K562 (cell line): ENCODE measurements at regions not wholly inside any gene's neighbourhood (a gene's known extent, or its start where the extent isn't known, plus 50 kb on each side); places are given as distances from the start of the nearest gene placed in this dataset.

ENCODE experiments used
- ATAC-seq: fragments of 200-7000 bp; cut with Tn5 transposase; 3 replicates; pipeline ENCODE4 v1.9.1; 2020; ENCODE audit warnings: moderate library complexity
- BruUV-seq: library from RNA; stranded (reverse); fragments of 400-500 nt; replicated peaks from 2 replicates; lab custom pipeline; 2021; lab: Mats Ljungman, UMichigan
- CTCF ChIA-PET: fragments of 300-600 bp; formaldehyde crosslinking; extraction: SDS; loops from one replicate; lab custom pipeline; 2021; ENCODE audit warnings: low intra/inter-chr PET ratio; lab: Yijun Ruan, JAX
- POLR2A ChIA-PET: fragments of 300-600, 350-650 bp; sonication (Branson Sonifier 250); formaldehyde crosslinking; extraction: SDS; loops from one replicate; lab custom pipeline; 2021; ENCODE audit warnings: antibody characterized with exemption, inconsistent platforms; lab: Yijun Ruan, JAX
- DNase-seq, 4 experiments: peaks; one replicate each; pipeline versions ENCODE4 v3.0.0 to v3.0.0-alpha.2; 2011 to 2018; ENCODE audit warnings: low spot score in 3 of 4, mixed read lengths in 3 of 4; ENCODE audit errors: extremely low read depth in 1 of 4
- FAIRE-seq: peaks from 2 replicates; lab custom pipeline; 2011; peaks lifted over from hg19 to GRCh38; lab: Jason Lieb, UNC
- H2AFZ ChIP-seq: 2 replicates; pipeline ENCODE4 v1.6.0; 2011; ENCODE audit warnings: low read depth, low read length, control low read depth, inconsistent platforms
- H3K27ac ChIP-seq: fragments of 200-600 bp; 3 replicates; pipeline ENCODE4 v1.8.0; 2011; ENCODE audit warnings: low read depth, mild to moderate bottlenecking, control low read depth, inconsistent platforms, low read length, moderate library complexity, mixed read lengths; ENCODE audit errors: extremely low read depth
- H3K27me3 ChIP-seq, 2 experiments: fragments of 300-600 bp in 1 of 2; 2 replicates in 1 of 2; 3 replicates in 1 of 2; pipeline versions ENCODE4 v1.6.0 to v1.8.0; 2011; ENCODE audit warnings: inconsistent platforms in 2 of 2, low read length in 2 of 2, mild to moderate bottlenecking in 1 of 2, mixed read lengths in 1 of 2, moderate library complexity in 1 of 2; ENCODE audit not compliant: control insufficient read depth in 2 of 2, insufficient read depth in 2 of 2
- H3K36me3 ChIP-seq: fragments of 300-600 bp; 3 replicates; pipeline ENCODE4 v1.8.0; 2011; ENCODE audit warnings: mild to moderate bottlenecking, low read length, inconsistent platforms; ENCODE audit not compliant: control insufficient read depth, insufficient read depth
- H3K4me1 ChIP-seq, 2 experiments: fragments of 200-600 bp in 1 of 2; replicated peaks in 1 of 2; 2 replicates in 1 of 2; 3 replicates in 1 of 2; pipeline versions ENCODE4 v1.5.1 to v1.8.0; 2011; ENCODE audit warnings: inconsistent platforms in 2 of 2, low read length in 2 of 2, mild to moderate bottlenecking in 1 of 2, mixed read lengths in 1 of 2, moderate library complexity in 1 of 2; ENCODE audit not compliant: control insufficient read depth in 2 of 2, insufficient read depth in 2 of 2
- H3K4me2 ChIP-seq: 2 replicates; pipeline ENCODE4 v1.6.1; 2011; ENCODE audit warnings: low read length, control low read depth, inconsistent platforms, mixed read lengths; ENCODE audit not compliant: insufficient read depth
- H3K4me3 ChIP-seq: fragments of 200-600 bp; sonication (generic), shearing (Covaris generic); 2 replicates; pipeline ENCODE4 v1.5.1; 2016; ENCODE audit warnings: control low read depth, inconsistent platforms
- H3K79me2 ChIP-seq: fragments of 200-600 bp; 3 replicates; pipeline ENCODE4 v1.8.0; 2011; ENCODE audit warnings: low read length, inconsistent platforms; ENCODE audit not compliant: control insufficient read depth, insufficient read depth
- H3K9ac ChIP-seq, 2 experiments: 2 replicates each; pipeline versions ENCODE4 v1.6.0 to v1.6.1; 2011; ENCODE audit warnings: low read depth in 2 of 2, low read length in 2 of 2, control low read depth in 1 of 2, inconsistent platforms in 1 of 2, mild to moderate bottlenecking in 1 of 2, mixed read lengths in 1 of 2; ENCODE audit not compliant: insufficient read depth in 1 of 2
- H3K9me1 ChIP-seq: one replicate; pipeline ENCODE4 v1.6.0; 2011; ENCODE audit warnings: inconsistent platforms, mild to moderate bottlenecking, low read length, moderate library complexity; ENCODE audit not compliant: control insufficient read depth, insufficient read depth
- H3K9me3 ChIP-seq: replicated peaks from 2 replicates; pipeline ENCODE4 v1.5.1; 2011; ENCODE audit warnings: low read depth, low read length, inconsistent platforms; ENCODE audit not compliant: control insufficient read depth, insufficient read depth
- H4K20me1 ChIP-seq: replicated peaks from 2 replicates; pipeline ENCODE4 v1.6.1; 2011; ENCODE audit warnings: low read length, inconsistent platforms, mixed read lengths; ENCODE audit not compliant: control insufficient read depth, insufficient read depth
- CTBP1 ChIP-seq: fragments of 450-650 bp; IDR thresholded peaks from 2 replicates; pipeline ENCODE4 v1.6.1; 2016; ENCODE audit warnings: borderline replicate concordance
- E2F4 ChIP-seq: sonication (generic); formaldehyde crosslinking; IDR thresholded peaks from 2 replicates; pipeline ENCODE4 v1.8.0; 2022; ENCODE audit warnings: mild to moderate bottlenecking, low read depth, missing genetic modification reagents
- FOXA3 ChIP-seq, 2 experiments: fragments of 450-650 bp in 1 of 2; sonication (generic) in 1 of 2; formaldehyde crosslinking; IDR thresholded peaks in 1 of 2; conservative IDR thresholded peaks in 1 of 2; 2 replicates each; pipeline versions ENCODE4 v1.4.0 to v1.8.0; 2020 to 2022; ENCODE audit warnings: mild to moderate bottlenecking in 2 of 2, missing genetic modification reagents in 1 of 2
- MCM2 ChIP-seq: fragments of 450-650 bp; IDR thresholded peaks from 2 replicates; pipeline ENCODE4 v1.6.1; 2017; ENCODE audit warnings: low read depth, mild to moderate bottlenecking
- NR1H2 ChIP-seq: sonication (generic); formaldehyde crosslinking; IDR thresholded peaks from 2 replicates; pipeline ENCODE4 v1.4.0; 2020; ENCODE audit warnings: mild to moderate bottlenecking, missing genetic modification reagents
- RBM22 ChIP-seq: fragments of 200-400 bp; formaldehyde crosslinking; IDR thresholded peaks from 2 replicates; pipeline ENCODE4 v1.6.1; 2018; ENCODE audit warnings: low read length, low read depth; ENCODE audit not compliant: poor library complexity, severe bottlenecking
- SMARCA5 ChIP-seq: fragments of 450-650 bp; IDR thresholded peaks from 2 replicates; pipeline ENCODE4 v1.6.1; 2016
- SP2 ChIP-seq: IDR thresholded peaks from 2 replicates; pipeline ENCODE4 v1.6.1; 2011; ENCODE audit warnings: mild to moderate bottlenecking, low read depth, low read length, moderate library complexity; ENCODE audit not compliant: poor library complexity, severe bottlenecking; ENCODE audit errors: extremely low read depth
- VEZF1 ChIP-seq: fragments of 200-800 bp; sonication (Bioruptor generic); IDR thresholded peaks from 2 replicates; pipeline ENCODE4 v1.6.1; 2017; ENCODE audit warnings: missing genetic modification characterization, missing compliant biosample characterization
- ZBTB34 ChIP-seq: fragments of 250-450 bp; sonication (Bioruptor Pico); IDR thresholded peaks from 2 replicates; pipeline ENCODE4 v1.8.0; 2021; ENCODE audit warnings: mild to moderate bottlenecking, moderate library complexity
- ZNF324 ChIP-seq: fragments of 250-450 bp; sonication (Bioruptor Pico); IDR thresholded peaks from 2 replicates; pipeline ENCODE4 v1.4.0; 2020; ENCODE audit warnings: mild to moderate bottlenecking
- ZNF592 ChIP-seq: fragments of 450-650 bp; IDR thresholded peaks from 2 replicates; pipeline ENCODE4 v1.6.1; 2017; ENCODE audit warnings: antibody characterized with exemption, mild to moderate bottlenecking
- ZNF75A ChIP-seq: fragments of 450-650 bp; formaldehyde crosslinking; IDR thresholded peaks from 2 replicates; pipeline ENCODE4 v1.4.0; 2020; ENCODE audit warnings: mild to moderate bottlenecking
- ZNF79 ChIP-seq: fragments of 250-450 bp; sonication (Bioruptor Pico); IDR thresholded peaks from 2 replicates; pipeline ENCODE4 v1.4.0; 2020; ENCODE audit warnings: low read depth, mild to moderate bottlenecking, moderate library complexity
- WGBS: fragments of 100-300 bp; shearing (Covaris generic); methylation state at CpG from one replicate; pipeline ENCODE4 v1.1.6; 2016; ENCODE audit warnings: low coverage, mixed read lengths; ENCODE audit not compliant: insufficient coverage; ENCODE audit errors: missing lambda C conversion rate; 5-methylcytosine and 5-hydroxymethylcytosine counted together
- in situ Hi-C: fragments of 300-500 bp; cut with MboI; formaldehyde crosslinking; loops from 4 replicates; pipeline ENCODE4 v1.15.0; 2018; ENCODE audit warnings: inconsistent platforms, mixed read lengths
- intact Hi-C: fragments of 100-400 bp; cut with micrococcal nuclease; formaldehyde crosslinking; loops from 2 replicates; pipeline ENCODE4 v1.14.2; 2022

GRCh38 chrX:40282348-40282747 is 184.6 kb upstream of the BCOR start:
- BruUV-seq = no TSS peak
- intact Hi-C loops (no loop called here), in situ Hi-C loops (no loop called here)
- Histone ChIP-seq H3K79me2 (no peaks in the 10 kb centered on the region), H4K20me1 (no peaks in the 10 kb centered on the region), H3K4me2 (no peak overlapping the region), H3K4me1 (peaks cover 0 to 6% of the 10 kb centered on the region in 2 experiments; a peak in 3 of 5 replicates), H2AFZ (no peak overlapping the region), H3K27ac (no peak overlapping the region), H3K36me3 (no peaks in the 10 kb centered on the region), H3K9me1 (no peaks in the 10 kb centered on the region), H3K9me3 (0 out of 2 replicates have a peak, but pooled peaks cover 3% of the 10 kb centered on the region), H3K27me3 (peaks cover 0 to 4% of the 10 kb centered on the region in 2 experiments; a peak in 1 of 5 replicates), H3K9ac (no peak overlapping the region), H3K4me3 (no peak overlapping the region)
- DNase-seq (no peak), ATAC-seq (no peak), FAIRE-seq (no peak)
- ChIA-PET CTCF (no interaction called here), POLR2A (interaction anchor here (0.6 kb wide), 1 partner anchor 8 kb away, joined by 3 read pairs; no protein-coding TSS in a partner anchor)
- WGBS = 15% methylated on average over 4 of the region's 4 CpGs
- TF ChIP-seq E2F4 (CRISPR knock-in tag) = no peak
- TF ChIP-seq SMARCA5 = no peak
- TF ChIP-seq ZBTB34 (CRISPR knock-in tag) = no peak
- TF ChIP-seq CTBP1 = no peak
- no peak for TF ChIP-seq RBM22
- TF ChIP-seq MCM2 = no peak
- no peak for TF ChIP-seq ZNF324 (CRISPR knock-in tag)
- no peak for TF ChIP-seq ZNF79 (CRISPR knock-in tag)
- no peak for TF ChIP-seq SP2
- no peak for TF ChIP-seq ZNF75A (CRISPR knock-in tag)
- TF ChIP-seq VEZF1 (CRISPR knock-in tag) = no peak
- no peak for TF ChIP-seq NR1H2 (CRISPR knock-in tag)
- TF ChIP-seq FOXA3 (CRISPR knock-in tag; conservative IDR thresholded peaks at IDR 0.05 in 1 of 2, IDR thresholded peaks at IDR 0.05 in 1 of 2) = no peak
- TF ChIP-seq ZNF592 = no peak
